ENCODE measurements at regions not wholly inside any gene's neighbourhood (a gene's known extent, or its start where the extent isn't known, plus 50 kb on each side); places are given as distances from the start of the nearest gene placed in this dataset.

GRCh38 chr15:94670438-94671034, 439.2 kb downstream of the MCTP2 start:
- ATAC-seq, result no peak
- intact Hi-C loops (cut with DNase I), result loop anchor here (2.0 to 5.0 kb wide), 3 partner anchors 174 to 1687 kb away; no protein-coding TSS in a partner anchor
- no peak for DNase-seq (ENCODE audit: missing footprints)

- intact Hi-C loops (cut with DNase I), result loop anchor here (2.0 to 5.0 kb wide), 3 partner anchors 173 to 1685 kb away; no protein-coding TSS in a partner anchor
- ATAC-seq (no peak), DNase-seq (ENCODE audit: missing footprints) (no peak)
Observed at GRCh38 chr15:94671858-94672532, 440.6 kb downstream of the MCTP2 start.

GRCh38 chr15:94673801-94674200, 442.4 kb downstream of the MCTP2 start:
- no peak for ATAC-seq
- intact Hi-C loops (cut with DNase I), result loop anchor here (5.0 kb wide), 2 partner anchors 584 to 1684 kb away; no protein-coding TSS in a partner anchor

GRCh38 chr15:94674296-94674695, 442.9 kb downstream of the MCTP2 start:
- DNase-seq (ENCODE audit: missing footprints), result no peak
- intact Hi-C loops (cut with DNase I), result loop anchor here (5.0 kb wide), 2 partner anchors 583 to 1683 kb away; no protein-coding TSS in a partner anchor
- no peak for ATAC-seq

More at GRCh38 chr15:94673801-94674200, 442.4 kb downstream of the MCTP2 start:
- DNase-seq (ENCODE audit: missing footprints), result no peak

- no peak for DNase-seq (ENCODE audit: missing footprints)
- no peak for ATAC-seq
- intact Hi-C loops (cut with DNase I), result no loop called here
Observed at GRCh38 chr15:94677202-94677790, 445.9 kb downstream of the MCTP2 start.

GRCh38 chr15:94682171-94682570, 450.8 kb downstream of the MCTP2 start:
- no peak for ATAC-seq
- intact Hi-C loops (cut with DNase I), result no loop called here
- DNase-seq (ENCODE audit: missing footprints), result no peak

- no peak for DNase-seq (ENCODE audit: missing footprints)
- no peak for ATAC-seq
- intact Hi-C loops (cut with DNase I), result no loop called here
Observed at GRCh38 chr15:94683902-94684301, 452.5 kb downstream of the MCTP2 start.

- intact Hi-C loops (cut with DNase I), result no loop called here
- ATAC-seq (no peak), DNase-seq (ENCODE audit: missing footprints) (no peak)
Observed at GRCh38 chr15:94691169-94691568, 459.8 kb downstream of the MCTP2 start.

GRCh38 chr15:94692710-94693109, 461.3 kb downstream of the MCTP2 start:
- ATAC-seq, result no peak
- intact Hi-C loops (cut with DNase I), result no loop called here

GRCh38 chr15:94700211-94700610, 468.9 kb downstream of the MCTP2 start:
- ATAC-seq (no peak), DNase-seq (ENCODE audit: missing footprints) (no peak)
- intact Hi-C loops (cut with DNase I), result loop anchor here (10.0 kb wide), 1 partner anchor 145 kb away; no protein-coding TSS in a partner anchor

More at GRCh38 chr15:94692710-94693109, 461.3 kb downstream of the MCTP2 start:
- no peak for DNase-seq (ENCODE audit: missing footprints)

GRCh38 chr15:94701281-94701985, 470.1 kb downstream of the MCTP2 start:
- no peak for ATAC-seq
- intact Hi-C loops (cut with DNase I), result loop anchor here (10.0 kb wide), 1 partner anchor 143 kb away; no protein-coding TSS in a partner anchor
- DNase-seq (ENCODE audit: missing footprints), result no peak

GRCh38 chr15:94703596-94703995, 472.2 kb downstream of the MCTP2 start:
- ATAC-seq, result no peak
- intact Hi-C loops (cut with DNase I), result loop anchor here (10.0 kb wide), 1 partner anchor 141 kb away; no protein-coding TSS in a partner anchor
- DNase-seq (ENCODE audit: missing footprints), result no peak

GRCh38 chr15:94704421-94704820, 473.1 kb downstream of the MCTP2 start:
- intact Hi-C loops (cut with DNase I), result loop anchor here (10.0 kb wide), 1 partner anchor 140 kb away; no protein-coding TSS in a partner anchor
- no peak for ATAC-seq
- DNase-seq (ENCODE audit: missing footprints), result no peak

- ATAC-seq, result no peak
- intact Hi-C loops (cut with DNase I), result loop anchor here (10.0 kb wide), 1 partner anchor 140 kb away; no protein-coding TSS in a partner anchor
- DNase-seq (ENCODE audit: missing footprints), result no peak
Observed at GRCh38 chr15:94704946-94705345, 473.6 kb downstream of the MCTP2 start.

- DNase-seq (ENCODE audit: missing footprints) (no peak), ATAC-seq (no peak)
- intact Hi-C loops (cut with DNase I), result loop anchor here (10.0 kb wide), 1 partner anchor 135 kb away; no protein-coding TSS in a partner anchor
Observed at GRCh38 chr15:94709319-94709718, 478.0 kb downstream of the MCTP2 start.

GRCh38 chr15:94722024-94722636, 490.8 kb downstream of the MCTP2 start:
- ATAC-seq (no peak), DNase-seq (ENCODE audit: missing footprints) (no peak)
- intact Hi-C loops (cut with DNase I), result no loop called here

- intact Hi-C loops (cut with DNase I), result no loop called here
- DNase-seq (ENCODE audit: missing footprints) (no peak), ATAC-seq (no peak)
Observed at GRCh38 chr15:94723801-94724200, 492.4 kb downstream of the MCTP2 start.

- DNase-seq (ENCODE audit: missing footprints), result no peak
- intact Hi-C loops (cut with DNase I), result no loop called here
- no peak for ATAC-seq
Observed at GRCh38 chr15:94731286-94731685, 499.9 kb downstream of the MCTP2 start.
